NCI-H446 (cell line): ENCODE measurements at regions not wholly inside any gene's neighbourhood (a gene's known extent, or its start where the extent isn't known, plus 50 kb on each side); places are given as distances from the start of the nearest gene placed in this dataset.
A peak's percentile ranks its signal among the peaks of the same experiment; 100 is the strongest.
"Not testable (repeated sequence)": the region's sequence is repeated elsewhere in the genome, so short reads cannot be mapped to it uniquely, and the experiment has no call there.

Experiments
- DNase-seq, 2 experiments: peaks; one replicate each; lab custom pipeline; 2025; lab: John Stamatoyannopoulos, UW

- peak in 1 of 2 experiments; percentile 14 for DNase-seq
Measured at GRCh38 chr4:170990989-170991589, 822.1 kb upstream of the GALNTL6 start.

DNA sequence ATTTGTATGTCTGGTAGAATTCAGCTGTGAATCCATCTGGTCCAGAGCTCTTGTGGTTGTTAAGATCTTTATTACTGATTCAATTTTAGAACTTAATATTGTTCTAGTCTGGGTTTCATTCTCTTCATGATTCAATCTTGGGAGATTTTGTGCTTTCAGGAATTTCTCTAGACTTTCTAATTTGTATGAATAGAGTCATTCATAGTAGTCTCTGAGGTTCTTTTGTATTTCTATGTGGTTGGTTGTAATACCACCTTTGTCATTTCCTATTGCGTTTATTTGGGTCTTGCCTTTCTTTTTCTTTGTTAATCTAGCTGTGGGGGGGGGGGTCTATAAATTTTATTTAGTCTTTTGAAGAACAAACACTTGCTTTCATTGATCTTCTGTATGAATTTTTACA lies 824.8 kb upstream of the GALNTL6 start:
- DNase-seq: no peak

DNA sequence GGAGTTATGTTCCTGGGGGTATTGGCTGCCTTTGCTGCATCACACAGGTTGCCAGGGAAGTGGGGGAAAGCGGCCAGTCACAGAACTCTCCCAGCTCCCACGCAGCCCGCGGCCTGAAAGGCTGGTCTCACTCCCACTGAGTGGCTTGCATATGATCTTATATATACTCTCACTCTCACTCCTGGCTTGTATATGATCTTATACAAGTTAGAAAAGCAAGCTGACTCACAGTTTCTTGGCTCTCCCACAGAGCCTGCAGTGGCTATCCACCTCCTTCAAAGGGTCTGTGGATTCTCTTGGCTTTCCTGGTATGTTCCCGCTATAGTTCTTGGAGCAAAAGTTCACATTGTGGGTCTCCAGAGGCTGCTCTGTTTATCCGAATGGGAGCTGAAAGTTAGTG lies 833.5 kb upstream of the GALNTL6 start:
- no peak for DNase-seq

DNA sequence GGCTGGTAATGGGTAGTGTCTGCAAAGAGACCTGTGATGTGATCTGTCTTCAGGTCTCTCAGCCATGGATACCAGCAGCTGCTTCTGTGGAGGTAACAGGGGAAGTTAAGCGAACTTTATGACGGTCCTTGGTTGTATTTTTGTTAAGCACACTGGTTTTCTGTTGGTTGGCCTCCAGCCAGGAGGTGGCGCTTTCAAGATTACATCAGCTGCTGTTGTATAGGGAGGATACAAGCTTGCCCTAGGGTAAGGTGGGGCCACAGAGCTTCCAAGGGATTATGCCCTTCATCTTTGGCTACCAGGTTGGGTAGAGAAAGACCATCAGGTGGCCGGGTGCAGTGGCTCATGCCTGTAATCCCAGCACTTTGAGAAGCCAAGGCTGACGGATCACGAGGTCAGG lies 834.2 kb upstream of the GALNTL6 start:
- no peak for DNase-seq

DNA sequence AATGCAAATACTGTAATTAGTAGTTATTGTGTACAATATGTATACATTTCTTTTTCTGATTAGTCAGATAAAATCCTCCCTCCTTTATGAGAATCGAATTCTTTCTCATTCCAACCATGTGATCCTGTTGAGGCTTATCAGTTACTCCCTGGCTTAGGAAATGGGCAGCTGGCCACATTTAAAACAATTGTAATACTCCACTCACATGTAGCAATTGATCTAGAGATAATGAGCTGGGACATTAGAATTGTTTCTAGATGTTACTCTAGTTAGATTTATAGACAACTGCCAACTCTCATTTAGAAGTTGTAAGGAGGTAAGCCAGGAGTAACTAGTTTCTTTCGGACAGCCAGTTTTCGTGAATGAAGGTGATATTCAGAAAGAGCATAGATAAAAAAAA lies 859.3 kb upstream of the AADAT start:
- no peak for DNase-seq

GRCh38 chr4:170940043-170940724 lies 850.4 kb upstream of the AADAT start:
- DNase-seq: no peak

GRCh38 chr4:170938588-170938987 lies 848.8 kb upstream of the AADAT start:
- no peak for DNase-seq

DNA sequence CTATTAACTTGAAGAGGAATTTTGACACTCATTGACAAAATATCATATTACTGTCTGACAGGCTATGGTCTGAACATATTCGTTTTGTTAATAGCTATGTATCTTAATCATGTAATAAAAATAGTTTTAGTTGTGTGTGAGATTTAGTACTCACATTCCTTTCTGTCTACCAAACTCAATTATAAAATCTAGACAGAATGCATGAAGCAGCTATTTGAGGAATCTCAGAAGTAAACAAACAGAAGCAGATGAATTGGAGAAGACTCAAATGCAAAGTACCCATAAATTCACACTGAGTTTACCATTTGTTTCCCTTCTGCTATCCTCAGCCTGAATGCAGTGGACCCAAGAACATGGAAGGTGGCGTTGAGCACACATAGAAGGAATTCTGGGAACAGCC lies 841.6 kb upstream of the AADAT start:
- DNase-seq: no peak

DNA sequence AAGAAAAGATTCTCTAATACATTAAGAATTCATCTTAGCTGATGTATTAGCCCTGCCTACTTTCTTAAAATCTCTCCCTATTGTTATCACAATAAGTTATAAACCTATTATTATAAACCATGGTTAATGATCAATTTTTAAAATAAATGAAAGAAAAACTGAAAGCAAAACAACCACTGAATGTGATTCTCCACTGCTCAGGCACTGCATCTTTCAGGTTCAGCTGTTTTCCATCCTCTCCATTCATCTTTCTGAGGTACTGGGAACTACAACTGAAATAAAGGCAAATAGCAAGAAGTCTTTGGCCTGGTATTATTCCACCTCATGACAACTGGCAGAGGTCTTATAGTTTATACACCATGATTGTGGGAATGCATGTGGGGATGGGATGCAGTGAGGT lies 798.9 kb upstream of the AADAT start:
- no peak for DNase-seq

- no peak for DNase-seq
Measured at GRCh38 chr4:170887396-170887795, 797.6 kb upstream of the AADAT start.

GRCh38 chr4:170884969-170885570 lies 795.3 kb upstream of the AADAT start:
- DNase-seq: no peak

DNA sequence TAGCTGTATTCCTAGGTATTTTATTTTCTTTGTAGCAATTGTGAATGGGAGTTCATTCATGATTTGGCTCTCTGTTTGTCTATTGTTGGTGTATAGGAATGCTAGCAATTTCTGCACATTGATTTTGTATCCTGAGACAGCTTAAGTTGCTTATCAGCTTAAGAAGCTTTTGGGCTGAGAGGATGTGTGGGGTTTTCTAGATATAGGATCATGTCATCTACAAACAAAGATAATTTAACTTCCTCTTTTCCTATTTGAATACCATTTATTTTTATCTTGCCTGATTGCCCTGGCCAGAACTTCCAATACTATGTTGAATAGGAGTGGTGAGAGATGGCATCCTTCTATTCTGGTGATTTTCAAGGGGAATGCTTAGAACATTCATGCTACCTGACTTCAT lies 791.9 kb upstream of the AADAT start:
- DNase-seq: not testable (repeated sequence)

DNA sequence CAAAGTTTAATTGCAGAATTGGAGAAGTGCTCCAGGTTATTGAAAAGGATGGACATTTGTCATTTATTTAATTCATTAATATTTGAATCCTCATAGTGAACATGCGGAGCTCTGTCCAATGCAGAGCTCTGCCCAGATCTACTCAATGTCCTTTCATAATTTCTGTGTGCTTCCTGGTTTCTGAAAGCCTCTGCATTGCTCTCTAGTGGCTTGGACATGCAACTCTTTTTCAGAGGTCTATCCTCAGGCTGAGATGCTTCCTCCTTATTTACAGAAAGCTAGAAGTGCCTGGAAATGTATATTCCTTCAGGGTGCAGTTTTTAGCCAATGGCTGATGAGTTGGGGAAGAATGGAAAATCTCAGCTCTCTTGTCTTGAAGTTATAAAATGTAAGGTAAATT lies 786.1 kb upstream of the AADAT start:
- DNase-seq: no peak

DNA sequence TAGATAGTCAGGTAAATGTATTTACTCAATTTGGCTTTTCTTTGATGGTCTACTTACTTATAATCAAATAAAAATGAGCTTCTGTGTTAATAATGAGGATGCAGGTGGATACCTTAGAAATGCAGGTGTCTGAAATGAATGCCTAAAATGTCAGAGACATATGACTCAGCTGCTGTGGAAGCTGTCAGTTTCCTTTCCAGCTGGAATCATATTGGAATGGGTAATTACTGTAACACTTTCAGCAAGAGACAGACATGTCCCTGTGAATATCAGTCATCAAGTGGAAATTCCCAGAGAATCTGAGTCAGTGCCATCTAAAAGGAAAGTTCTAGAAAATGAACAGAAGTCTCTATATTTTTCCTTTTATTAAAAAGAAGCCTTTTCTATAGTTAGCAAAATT lies 783.0 kb upstream of the AADAT start:
- no peak for DNase-seq

- no peak for DNase-seq
Measured at GRCh38 chr4:170868170-170868569, 778.4 kb upstream of the AADAT start.

DNA sequence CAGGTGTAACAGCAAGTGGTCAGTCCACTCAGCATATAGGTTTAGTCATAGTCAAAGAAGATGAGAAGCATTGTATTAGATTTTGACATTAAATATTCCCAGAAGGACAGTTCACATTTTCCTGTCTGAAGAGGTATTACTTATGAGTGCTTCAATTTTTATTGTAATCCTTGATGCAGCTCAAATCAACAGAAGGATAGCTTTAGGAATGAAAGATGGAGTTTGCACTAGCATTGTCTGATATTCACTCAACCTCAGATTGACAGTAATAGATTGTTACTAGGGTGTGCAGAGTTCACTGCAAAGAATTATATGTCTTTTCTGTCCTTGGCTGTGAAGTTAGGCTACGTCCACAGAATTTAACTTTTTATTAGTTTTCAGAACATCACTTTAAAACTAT lies 764.3 kb upstream of the AADAT start:
- no peak for DNase-seq

DNA sequence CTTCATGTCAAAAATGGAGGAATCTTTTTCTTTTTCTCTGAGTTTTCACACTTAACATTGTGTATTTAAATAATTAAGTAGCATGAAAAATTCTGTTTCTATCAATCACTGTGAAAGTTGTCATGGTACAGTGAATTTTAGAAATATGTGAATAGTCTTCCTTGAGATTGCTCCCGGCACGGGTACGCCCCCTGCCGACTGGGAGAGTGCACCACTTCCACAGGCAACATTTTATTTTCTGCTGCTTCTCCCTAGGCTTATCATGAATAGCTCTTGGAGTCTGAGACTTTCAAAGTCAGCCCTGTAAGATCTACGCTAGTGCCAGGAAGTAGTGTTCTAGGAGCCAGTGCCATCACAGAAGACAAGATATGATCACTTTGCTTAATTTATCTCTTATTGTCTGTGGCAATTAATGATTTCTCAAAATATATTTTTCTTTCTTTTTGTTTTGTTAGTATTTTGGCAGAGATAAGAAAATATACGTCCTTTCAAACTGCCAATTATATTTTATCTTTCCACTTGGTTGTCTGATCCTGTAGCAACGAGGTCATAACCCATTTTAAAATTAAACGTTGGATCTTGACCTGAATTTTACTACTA lies 763.8 kb upstream of the AADAT start:
- peak in 1 of 2 experiments; percentile 28 for DNase-seq

GRCh38 chr4:170849969-170850368 lies 760.2 kb upstream of the AADAT start:
- no peak for DNase-seq

DNA sequence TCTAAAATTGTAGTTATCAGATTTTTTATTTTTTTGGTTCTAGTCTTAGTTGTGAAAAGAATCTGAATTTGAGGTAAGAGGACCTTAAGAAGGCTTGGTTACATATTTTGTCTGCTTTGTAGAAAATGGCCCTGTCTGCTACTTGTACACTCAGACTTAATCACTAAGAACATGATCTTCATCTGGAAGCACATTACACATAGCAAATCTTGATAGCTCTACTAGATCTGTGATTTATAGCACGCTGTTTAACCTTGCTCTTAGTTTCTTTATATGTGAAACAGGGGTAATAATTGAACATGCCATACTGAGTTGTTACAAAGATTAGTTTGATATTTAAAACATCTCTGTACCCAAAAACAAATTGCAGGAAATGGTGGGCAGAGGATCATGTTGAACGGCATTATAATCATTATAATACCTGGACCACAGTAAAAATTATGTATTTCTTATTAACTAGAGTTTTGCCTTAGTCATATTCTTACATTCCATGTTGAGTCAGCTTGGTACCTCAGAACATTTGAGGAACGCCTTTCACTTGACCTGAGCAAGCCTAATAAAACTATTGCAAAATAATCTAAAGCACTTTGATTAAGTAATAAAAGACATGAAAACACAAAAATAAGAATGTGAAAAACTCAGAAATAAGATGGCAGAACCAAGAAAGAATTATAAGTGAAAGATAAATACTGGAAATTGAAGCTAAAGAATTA lies 738.0 kb upstream of the AADAT start:
- DNase-seq: no peak

DNA sequence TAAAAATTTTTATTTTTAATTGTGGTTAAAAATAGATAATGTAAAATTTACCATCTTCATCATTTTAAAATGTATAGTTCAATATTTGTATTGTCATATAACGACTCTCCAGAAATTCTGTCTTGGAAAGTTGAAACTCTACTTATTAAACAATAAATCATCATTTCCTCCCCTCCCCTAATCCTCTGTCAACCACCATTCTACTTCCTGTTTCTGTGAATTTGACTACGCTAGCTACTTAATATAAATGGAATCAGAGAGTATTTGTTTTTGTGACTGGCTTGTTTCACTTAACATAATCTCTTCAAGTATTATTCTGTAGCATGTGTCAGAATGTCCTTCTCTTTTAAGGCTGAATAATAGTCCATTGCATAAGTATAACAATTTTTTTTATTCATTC lies 729.0 kb upstream of the AADAT start:
- DNase-seq: no peak

GRCh38 chr4:170805352-170805751 lies 715.6 kb upstream of the AADAT start:
- no peak for DNase-seq

- DNase-seq: no peak
Measured at GRCh38 chr4:170804930-170805329, 715.2 kb upstream of the AADAT start.

DNA sequence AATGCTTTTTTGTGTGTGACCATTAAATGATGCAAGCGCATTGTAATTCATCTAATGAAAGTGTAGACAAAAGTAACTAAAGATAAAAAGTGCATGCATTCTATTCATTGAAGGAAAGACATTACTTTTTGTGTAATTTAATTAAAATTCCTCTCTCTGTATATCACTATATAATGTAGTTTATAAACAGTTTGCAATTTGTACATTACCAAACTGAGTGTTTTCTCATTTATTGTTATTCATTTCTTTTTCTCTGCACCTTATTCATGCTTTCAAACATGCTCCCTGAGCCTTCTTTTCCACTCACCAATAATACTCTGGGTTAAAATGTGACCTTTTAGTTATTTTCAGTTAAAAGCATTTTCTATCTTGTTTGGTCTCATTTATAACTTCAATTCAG lies 713.7 kb upstream of the AADAT start:
- no peak for DNase-seq
